M059J (cell line): ENCODE measurements at regions not wholly inside any gene's neighbourhood (a gene's known extent, or its start where the extent isn't known, plus 50 kb on each side); places are given as distances from the start of the nearest gene placed in this dataset.
A peak's percentile ranks its signal among the peaks of the same experiment; 100 is the strongest.
"Not testable (repeated sequence)": the region's sequence is repeated elsewhere in the genome, so short reads cannot be mapped to it uniquely, and the experiment has no call there.

ENCODE experiments used
- DNase-seq: peaks from one replicate; pipeline ENCODE4 v3.0.0-alpha.2; 2012; ENCODE audit warnings: low read depth

- no peak for DNase-seq
Observed at GRCh38 chr18:8882632-8883408, 177.5 kb downstream of the MTCL1 start.

- DNase-seq, result no peak
Observed at GRCh38 chr18:8883409-8883668, 178.0 kb downstream of the MTCL1 start.

- DNase-seq, result not testable (repeated sequence)
Observed at GRCh38 chr18:8887877-8888276, 182.5 kb downstream of the MTCL1 start.

- peak; percentile 31 for DNase-seq
Observed at GRCh38 chr18:8889489-8889888, 184.1 kb downstream of the MTCL1 start.

GRCh38 chr18:8890503-8890902 lies 185.1 kb downstream of the MTCL1 start:
- DNase-seq, result not testable (repeated sequence)

GRCh38 chr18:8890957-8891464 lies 185.7 kb downstream of the MTCL1 start:
- DNase-seq, result peak; percentile 99

- no peak for DNase-seq
Observed at GRCh38 chr18:8893221-8893620, 187.9 kb downstream of the MTCL1 start.

GRCh38 chr18:8893628-8894231 lies 188.4 kb downstream of the MTCL1 start:
- DNase-seq, result no peak

GRCh38 chr18:8894823-8895222 lies 189.5 kb downstream of the MTCL1 start:
- DNase-seq, result no peak

GRCh38 chr18:8895341-8895740 lies 190.0 kb downstream of the MTCL1 start:
- DNase-seq, result no peak

GRCh38 chr18:8895987-8896619 lies 190.7 kb downstream of the MTCL1 start:
- DNase-seq, result peak; percentile 83

GRCh38 chr18:8899000-8899399 lies 193.6 kb downstream of the MTCL1 start:
- peak; percentile 64 for DNase-seq

GRCh38 chr18:8900552-8900951 lies 195.2 kb downstream of the MTCL1 start:
- DNase-seq, result no peak

- no peak for DNase-seq
Observed at GRCh38 chr18:8901019-8901418, 195.7 kb downstream of the MTCL1 start.

- DNase-seq, result no peak
Observed at GRCh38 chr18:8904316-8904715, 198.2 kb upstream of the NDUFV2 start.

GRCh38 chr18:8908792-8909510 lies 193.5 kb upstream of the NDUFV2 start:
- DNase-seq, result no peak

GRCh38 chr18:8910186-8910822 lies 192.2 kb upstream of the NDUFV2 start:
- DNase-seq, result no peak

GRCh38 chr18:8910843-8911242 lies 191.7 kb upstream of the NDUFV2 start:
- no peak for DNase-seq

- no peak for DNase-seq
Observed at GRCh38 chr18:8911408-8912340, 190.8 kb upstream of the NDUFV2 start.
